Skeletal muscle cell (primary cell): ENCODE measurements at regions not wholly inside any gene's neighbourhood (a gene's known extent, or its start where the extent isn't known, plus 50 kb on each side); places are given as distances from the start of the nearest gene placed in this dataset.
"Not testable (repeated sequence)": the region's sequence is repeated elsewhere in the genome, so short reads cannot be mapped to it uniquely, and the experiment has no call there.

Experiments used
- DNase-seq: peaks from one replicate; pipeline ENCODE4 v3.0.0-alpha.2; 2010; ENCODE audit warnings: low read depth
- H3K4me3 ChIP-seq: 2 replicates; pipeline ENCODE4 v1.5.1; 2011; ENCODE audit warnings: low read depth, mild to moderate bottlenecking, control low read depth, low read length, moderate library complexity

- no peak overlapping the region for H3K4me3 ChIP-seq
- DNase-seq, result no peak
These were observed 64.2 kb upstream of the METRNL start for GRCh38 chr17:83014940-83015910.

DNA sequence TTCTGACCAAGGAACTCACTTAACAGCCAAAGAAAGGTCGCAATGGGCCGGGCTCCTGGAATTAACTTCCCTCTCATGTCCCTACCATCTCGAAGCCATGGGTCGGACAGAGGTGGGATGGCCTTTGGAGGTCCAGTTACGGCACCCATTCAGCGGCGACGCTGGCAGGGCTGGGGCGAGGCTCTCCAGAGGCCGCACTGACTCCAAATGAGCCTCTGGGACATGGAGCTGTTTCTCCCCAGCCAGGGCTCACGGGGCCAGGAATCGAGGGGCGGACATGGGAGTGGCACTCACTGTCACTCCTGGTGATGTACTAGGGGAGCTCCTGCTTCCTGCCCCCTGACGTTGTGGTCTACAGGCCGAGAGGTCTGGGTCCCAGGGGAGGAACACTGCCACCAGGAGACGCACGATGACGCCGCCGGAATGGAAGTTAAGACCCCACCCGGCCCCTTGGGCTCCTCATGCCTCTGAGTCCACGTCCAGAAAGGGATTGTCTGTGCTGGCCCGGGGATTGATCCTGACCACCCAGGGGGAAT is 60.7 kb upstream of the METRNL start:
- no peak for DNase-seq
- H3K4me3 ChIP-seq, result no peak overlapping the region

DNA sequence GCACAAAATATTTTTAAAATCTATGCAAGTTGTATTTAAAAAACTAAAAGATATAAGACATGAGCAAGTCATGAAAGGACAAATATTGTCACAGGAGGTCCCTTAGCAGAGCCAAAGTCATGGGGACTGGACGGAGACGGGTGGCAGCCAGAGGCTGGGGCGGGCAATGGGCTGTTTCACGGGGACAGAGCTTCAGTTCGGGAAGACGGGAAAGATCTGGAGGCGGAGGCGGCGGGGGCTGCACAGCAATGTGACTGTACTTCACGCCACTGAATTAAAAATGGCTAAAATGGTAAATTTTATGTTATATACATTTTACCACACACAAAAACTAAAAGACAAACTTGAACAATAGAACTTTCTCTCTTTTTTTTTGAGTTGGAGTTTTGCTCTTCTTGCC is 60.0 kb upstream of the METRNL start:
- no peak overlapping the region for H3K4me3 ChIP-seq

DNA sequence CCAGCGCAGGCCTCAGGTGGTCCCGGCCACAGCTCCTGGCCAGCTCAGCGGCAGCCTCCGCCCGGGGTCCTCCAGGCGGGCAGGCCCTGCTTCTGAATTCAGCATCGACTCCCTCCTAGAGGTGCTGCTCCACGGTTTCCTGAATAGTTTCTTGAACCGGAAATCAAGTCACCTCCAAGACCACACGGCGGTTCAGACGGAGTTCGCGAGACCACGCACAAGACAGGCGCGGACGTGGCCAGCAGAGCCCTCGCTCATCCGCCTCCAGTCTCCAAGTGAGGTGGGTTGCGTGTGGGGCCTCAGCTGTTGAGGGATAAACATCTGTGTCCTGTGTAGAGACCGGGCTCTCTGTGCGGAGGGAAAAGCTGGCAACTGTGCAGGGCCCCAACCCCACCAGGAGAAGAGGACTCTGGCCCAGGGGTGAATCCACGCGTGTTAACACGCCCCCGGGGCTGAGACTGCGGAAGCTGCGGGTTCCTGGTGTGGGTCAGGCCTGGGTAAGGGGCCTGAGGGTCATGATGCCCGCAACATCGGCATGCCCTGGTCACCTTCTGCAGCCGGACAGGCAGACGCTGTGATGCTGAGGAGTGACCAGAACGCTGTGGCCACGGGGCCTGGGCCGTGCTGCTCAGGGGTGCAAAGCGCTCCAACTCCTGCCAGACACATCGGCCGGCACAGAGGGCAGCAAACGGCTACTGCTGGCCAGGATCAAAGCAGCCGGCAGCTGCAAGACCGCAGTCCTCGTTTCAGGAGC is 55.0 kb upstream of the METRNL start:
- H3K4me3 ChIP-seq, result no peak overlapping the region
- no peak for DNase-seq

More for the DNA sequence above, 60.0 kb upstream of the METRNL start:
- DNase-seq, result no peak

DNA sequence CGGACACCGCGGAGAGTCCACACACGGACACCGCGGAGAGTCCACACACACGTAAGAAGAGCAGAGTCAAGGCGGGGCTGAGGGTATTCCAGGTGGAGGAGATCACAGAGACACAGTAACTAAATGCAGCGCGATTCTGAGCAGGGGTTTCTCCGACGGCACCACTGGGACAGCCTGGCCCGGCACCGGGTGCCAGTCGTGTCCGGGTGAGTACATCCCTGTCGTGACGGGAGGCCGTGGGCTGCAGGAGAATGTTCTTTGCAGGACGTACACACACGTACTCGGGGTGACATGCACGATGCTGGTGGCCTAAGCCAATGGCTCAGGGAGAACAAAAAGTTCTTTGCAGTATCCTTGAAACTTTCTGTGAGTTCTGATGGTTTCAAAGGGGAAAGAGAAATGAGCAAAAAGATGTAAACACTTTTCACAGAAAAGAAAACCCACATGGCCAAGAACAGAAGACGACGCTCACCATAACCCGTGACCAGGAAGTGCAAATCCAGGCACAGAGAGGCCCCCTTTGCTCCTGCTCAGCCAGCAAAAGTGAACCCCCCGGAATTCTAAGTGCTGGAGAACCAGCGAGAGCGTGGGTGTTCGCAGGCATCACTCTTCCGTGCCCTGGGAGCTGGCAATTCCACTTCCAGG is 53.7 kb upstream of the METRNL start:
- DNase-seq, result no peak
- no peak overlapping the region for H3K4me3 ChIP-seq

- no peak for DNase-seq
- no peak overlapping the region for H3K4me3 ChIP-seq
These were observed 53.0 kb upstream of the METRNL start for GRCh38 chr17:83026311-83026811.

- not testable (repeated sequence) for H3K4me3 ChIP-seq, DNase-seq
These were observed 52.5 kb upstream of the METRNL start for GRCh38 chr17:83026921-83027320.

DNA sequence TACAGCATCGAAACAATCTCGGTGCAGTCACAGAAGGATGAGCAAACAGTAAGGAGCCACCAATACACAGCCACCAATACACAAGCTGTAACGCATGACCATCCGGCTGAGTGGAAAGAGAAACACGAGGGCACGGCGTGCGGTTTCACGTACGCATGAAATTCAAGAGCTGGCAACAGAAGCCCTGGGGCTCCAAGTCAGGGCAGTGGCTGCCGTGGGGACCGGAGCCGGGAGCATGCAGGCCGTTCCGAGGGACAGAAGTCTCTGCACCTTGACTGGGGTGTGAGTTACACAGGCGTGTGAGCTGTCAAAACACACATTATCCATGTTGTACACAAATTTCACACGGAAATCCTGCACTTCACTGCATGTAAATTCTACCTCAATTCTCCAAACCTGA is 50.6 kb upstream of the METRNL start:
- H3K4me3 ChIP-seq, result no peak overlapping the region
- no peak for DNase-seq

DNA sequence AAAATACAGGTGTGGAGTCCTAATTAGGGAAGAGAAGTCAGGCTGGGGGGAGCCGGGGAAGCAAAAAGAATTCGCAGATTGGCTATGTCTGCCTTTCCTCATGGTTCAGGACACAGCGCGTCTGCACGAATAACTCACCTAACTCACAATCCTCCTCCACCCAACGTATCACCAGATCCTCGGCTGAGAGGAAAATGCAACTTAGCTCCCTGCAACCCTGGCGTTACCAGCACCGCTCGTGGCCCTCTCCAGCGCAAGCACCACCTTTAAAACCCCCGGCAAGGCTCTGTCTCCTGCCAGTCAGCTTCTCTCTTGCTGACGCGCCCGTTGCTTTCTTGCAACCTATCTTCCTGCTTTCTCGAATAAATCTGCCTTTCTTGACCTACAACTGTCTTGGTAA is 49.8 kb upstream of the METRNL start:
- DNase-seq, result no peak

More for the DNA sequence above, 49.8 kb upstream of the METRNL start:
- H3K4me3 ChIP-seq, result no peak overlapping the region
